ENCODE measurements at regions not wholly inside any gene's neighbourhood (a gene's known extent, or its start where the extent isn't known, plus 50 kb on each side); places are given as distances from the start of the nearest gene placed in this dataset.

DNA sequence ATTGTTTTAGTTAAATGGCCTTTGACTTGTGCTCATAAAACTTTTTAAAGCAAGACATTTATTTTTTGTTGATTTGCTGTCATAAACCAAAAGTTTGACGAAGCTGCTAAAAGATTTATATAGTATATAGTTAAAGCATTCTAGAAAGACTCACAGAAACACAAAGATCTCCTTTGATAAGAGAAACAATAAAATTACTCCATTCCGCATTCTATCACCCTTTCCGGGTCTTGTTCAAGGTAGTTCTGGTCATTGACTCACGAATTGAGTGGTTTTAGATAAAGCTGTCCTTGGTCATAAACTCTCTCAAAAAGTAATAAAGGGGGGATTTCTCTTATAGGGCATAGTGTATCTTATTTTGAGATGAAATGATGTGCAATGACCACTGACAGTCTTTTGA, 1010.5 kb upstream of the NCAM2 start:
- ChIA-PET CTCF (no interaction called here), POLR2A (no interaction called here)
- no peak overlapping the region for H3K9ac ChIP-seq (replicated peaks; ENCODE audit: extremely low read depth, insufficient read depth, low read length)
- no peak overlapping the region for H3K27ac ChIP-seq (ENCODE audit: insufficient read depth, low read depth, low read length)
- no peaks in the 10 kb centered on the region for H3K9me1 ChIP-seq (replicated peaks; ENCODE audit: control insufficient read depth, extremely low read depth, insufficient read depth, low read length)
- H3K4me3 ChIP-seq (replicated peaks in 1 of 3; ENCODE audit: insufficient read depth in 1 of 3, low read depth in 1 of 3, low read length in 3 of 3), result no peak overlapping the region
- FAIRE-seq (no peak), DNase-seq (ENCODE audit: low read depth, low spot score) (no peak)
- H2AFZ ChIP-seq (ENCODE audit: low read depth, low read length), result no peak overlapping the region
- intact Hi-C loops (cut with micrococcal nuclease), result no loop called here
- H3K4me1 ChIP-seq (ENCODE audit: control insufficient read depth, extremely low read depth, insufficient read depth, low read length), result no peaks in the 10 kb centered on the region
- no peaks in the 10 kb centered on the region for H3K79me2 ChIP-seq (ENCODE audit: control insufficient read depth, insufficient read depth, low read length)
- BruUV-seq (replicated peaks), result no TSS peak
- no peaks in the 10 kb centered on the region for H4K20me1 ChIP-seq (replicated peaks; ENCODE audit: control insufficient read depth, extremely low read depth, insufficient read depth, low read length)
- TF ChIP-seq EZH2 (IDR thresholded peaks at IDR 0.05; ENCODE audit: borderline replicate concordance, low read depth, low read length, severe bottlenecking) (no peak), MYC (IDR thresholded peaks at IDR 0.05; ENCODE audit: low read depth, low read length) (no peak), POLR2A (IDR thresholded peaks at IDR 0.05; ENCODE audit: low read depth, low read length) (no peak), POLR2AphosphoS5 (IDR thresholded peaks at IDR 0.05; ENCODE audit: insufficient read depth, low read depth, low read length) (no peak)
- H3K27me3 ChIP-seq (ENCODE audit: control insufficient read depth in 2 of 2, insufficient read depth in 2 of 2, low read length in 2 of 2), result no peaks in the 10 kb centered on the region
- H3K9me3 ChIP-seq (replicated peaks; ENCODE audit: control insufficient read depth, insufficient read depth, low read length), result no peaks in the 10 kb centered on the region
- H3K4me2 ChIP-seq (ENCODE audit: insufficient read depth, low read length), result no peak overlapping the region
- H3K36me3 ChIP-seq (ENCODE audit: control insufficient read depth in 2 of 2, extremely low read depth in 1 of 2, insufficient read depth in 2 of 2, low read length in 2 of 2), result no peaks in the 10 kb centered on the region
- dilution Hi-C loops (cut with MboI; ENCODE audit: extremely low pct_ligation_motif_present, low sequenced_read_pairs), result no loop called here

DNA sequence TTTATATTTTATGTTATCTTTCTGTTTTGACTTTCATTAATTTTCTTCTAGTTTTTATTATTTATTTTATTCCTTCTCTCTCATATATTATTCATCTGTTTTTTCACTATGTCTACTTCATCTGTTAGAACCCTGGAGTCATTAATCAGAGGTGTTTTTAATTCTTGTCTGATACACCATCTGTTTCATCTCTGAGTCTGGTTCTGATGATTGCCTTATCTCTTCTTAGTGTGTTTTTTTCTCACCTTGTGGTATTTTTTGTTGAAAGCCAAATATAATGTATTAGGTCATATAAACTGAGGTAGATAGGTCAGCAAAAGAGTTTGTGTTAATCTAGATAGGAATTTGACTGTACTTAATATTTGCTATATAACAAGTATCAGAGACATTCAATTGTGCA, 1005.7 kb upstream of the NCAM2 start:
- Histone ChIP-seq H3K27me3 (ENCODE audit: control insufficient read depth in 2 of 2, insufficient read depth in 2 of 2, low read length in 2 of 2) (no peaks in the 10 kb centered on the region), H3K4me1 (ENCODE audit: control insufficient read depth, extremely low read depth, insufficient read depth, low read length) (no peaks in the 10 kb centered on the region), H3K9ac (replicated peaks; ENCODE audit: extremely low read depth, insufficient read depth, low read length) (no peak overlapping the region), H2AFZ (ENCODE audit: low read depth, low read length) (no peak overlapping the region), H4K20me1 (replicated peaks; ENCODE audit: control insufficient read depth, extremely low read depth, insufficient read depth, low read length) (no peaks in the 10 kb centered on the region), H3K36me3 (ENCODE audit: control insufficient read depth in 2 of 2, extremely low read depth in 1 of 2, insufficient read depth in 2 of 2, low read length in 2 of 2) (no peaks in the 10 kb centered on the region), H3K9me1 (replicated peaks; ENCODE audit: control insufficient read depth, extremely low read depth, insufficient read depth, low read length) (no peaks in the 10 kb centered on the region), H3K27ac (ENCODE audit: insufficient read depth, low read depth, low read length) (peak overlapping the region; percentile 45), H3K9me3 (replicated peaks; ENCODE audit: control insufficient read depth, insufficient read depth, low read length) (no peaks in the 10 kb centered on the region), H3K79me2 (ENCODE audit: control insufficient read depth, insufficient read depth, low read length) (no peaks in the 10 kb centered on the region), H3K4me3 (replicated peaks in 1 of 3; ENCODE audit: insufficient read depth in 1 of 3, low read depth in 1 of 3, low read length in 3 of 3) (no peak overlapping the region), H3K4me2 (ENCODE audit: insufficient read depth, low read length) (no peak overlapping the region)
- ChIA-PET POLR2A (no interaction called here), CTCF (interaction anchor here (1.4 kb wide), 1 partner anchor 9 kb away, joined by 3 read pairs; no protein-coding TSS in a partner anchor)
- DNase-seq (ENCODE audit: low read depth, low spot score), result no peak
- intact Hi-C loops (cut with micrococcal nuclease) (no loop called here), dilution Hi-C loops (cut with MboI; ENCODE audit: extremely low pct_ligation_motif_present, low sequenced_read_pairs) (no loop called here)
- FAIRE-seq, result no peak
- no TSS peak for BruUV-seq (replicated peaks)
- TF ChIP-seq JUN (IDR thresholded peaks at IDR 0.05; ENCODE audit: borderline replicate concordance, insufficient read depth, insufficient read length, low read depth), result no peak
- TF ChIP-seq GATA2 (IDR thresholded peaks at IDR 0.05; ENCODE audit: insufficient read depth, insufficient read length, low read depth, low read length), result no peak
- no peak for TF ChIP-seq MYC (IDR thresholded peaks at IDR 0.05; ENCODE audit: low read depth, low read length)
- no peak for TF ChIP-seq FOS (IDR thresholded peaks at IDR 0.05; ENCODE audit: borderline replicate concordance, insufficient read depth, low read length)
- no peak for TF ChIP-seq POLR2A (IDR thresholded peaks at IDR 0.05; ENCODE audit: low read depth, low read length)
- TF ChIP-seq, protein P1, sequence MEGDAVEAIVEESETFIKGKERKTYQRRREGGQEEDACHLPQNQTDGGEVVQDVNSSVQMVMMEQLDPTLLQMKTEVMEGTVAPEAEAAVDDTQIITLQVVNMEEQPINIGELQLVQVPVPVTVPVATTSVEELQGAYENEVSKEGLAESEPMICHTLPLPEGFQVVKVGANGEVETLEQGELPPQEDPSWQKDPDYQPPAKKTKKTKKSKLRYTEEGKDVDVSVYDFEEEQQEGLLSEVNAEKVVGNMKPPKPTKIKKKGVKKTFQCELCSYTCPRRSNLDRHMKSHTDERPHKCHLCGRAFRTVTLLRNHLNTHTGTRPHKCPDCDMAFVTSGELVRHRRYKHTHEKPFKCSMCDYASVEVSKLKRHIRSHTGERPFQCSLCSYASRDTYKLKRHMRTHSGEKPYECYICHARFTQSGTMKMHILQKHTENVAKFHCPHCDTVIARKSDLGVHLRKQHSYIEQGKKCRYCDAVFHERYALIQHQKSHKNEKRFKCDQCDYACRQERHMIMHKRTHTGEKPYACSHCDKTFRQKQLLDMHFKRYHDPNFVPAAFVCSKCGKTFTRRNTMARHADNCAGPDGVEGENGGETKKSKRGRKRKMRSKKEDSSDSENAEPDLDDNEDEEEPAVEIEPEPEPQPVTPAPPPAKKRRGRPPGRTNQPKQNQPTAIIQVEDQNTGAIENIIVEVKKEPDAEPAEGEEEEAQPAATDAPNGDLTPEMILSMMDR (IDR thresholded peaks at IDR 0.05; ENCODE audit: extremely low read depth in 1 of 2, insufficient read depth in 1 of 2, low read depth in 1 of 2, low read length in 2 of 2), result no peak
- TF ChIP-seq, protein P2, sequence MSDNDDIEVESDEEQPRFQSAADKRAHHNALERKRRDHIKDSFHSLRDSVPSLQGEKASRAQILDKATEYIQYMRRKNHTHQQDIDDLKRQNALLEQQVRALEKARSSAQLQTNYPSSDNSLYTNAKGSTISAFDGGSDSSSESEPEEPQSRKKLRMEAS (IDR thresholded peaks at IDR 0.05; ENCODE audit: insufficient read depth, insufficient read length), result no peak
- no peak for TF ChIP-seq POLR2AphosphoS5 (IDR thresholded peaks at IDR 0.05; ENCODE audit: insufficient read depth, low read depth, low read length)
- no peak for TF ChIP-seq EZH2 (IDR thresholded peaks at IDR 0.05; ENCODE audit: borderline replicate concordance, low read depth, low read length, severe bottlenecking)

All from endothelial cell of umbilical vein (primary cell).